ENCODE measurements at regions not wholly inside any gene's neighbourhood (a gene's known extent, or its start where the extent isn't known, plus 50 kb on each side); places are given as distances from the start of the nearest gene placed in this dataset.

DNA sequence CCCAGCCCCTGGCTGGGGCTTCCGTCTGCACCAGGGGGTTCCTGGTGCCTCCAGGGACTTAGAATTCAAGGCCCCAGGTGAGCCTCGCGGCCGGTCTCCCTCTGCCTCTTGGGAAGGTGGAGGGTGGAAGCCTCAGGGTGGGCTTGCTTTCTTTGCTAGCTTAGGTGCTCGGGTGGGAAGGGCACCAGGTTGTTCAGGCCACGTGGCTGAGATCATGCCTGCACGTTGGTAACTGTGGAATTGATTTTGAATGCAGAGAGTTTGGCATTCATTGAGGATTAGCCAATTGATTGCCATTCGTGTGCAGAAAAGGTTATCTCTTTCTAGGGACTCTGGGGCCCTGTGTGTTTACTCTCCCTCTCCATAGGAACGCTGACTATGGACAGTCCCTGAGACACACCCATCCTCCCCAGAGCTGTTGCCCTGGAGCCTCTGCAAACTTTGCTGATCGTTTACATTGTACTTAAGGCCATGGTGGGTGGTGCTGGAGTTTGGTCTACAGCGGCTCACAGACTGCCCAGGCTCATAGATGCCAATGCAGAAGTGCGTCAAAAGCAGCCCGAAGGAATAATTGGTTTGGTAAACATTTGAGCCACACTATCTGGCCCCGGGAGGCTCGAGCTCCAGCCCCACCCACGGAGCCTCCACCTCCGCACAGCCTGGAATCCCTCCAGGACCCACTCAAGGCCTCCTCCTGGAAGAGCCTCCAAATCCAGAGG lies 1457.7 kb downstream of the BRD1 start:
- no peak for DNase-seq (ENCODE audit: low read depth)

DNA sequence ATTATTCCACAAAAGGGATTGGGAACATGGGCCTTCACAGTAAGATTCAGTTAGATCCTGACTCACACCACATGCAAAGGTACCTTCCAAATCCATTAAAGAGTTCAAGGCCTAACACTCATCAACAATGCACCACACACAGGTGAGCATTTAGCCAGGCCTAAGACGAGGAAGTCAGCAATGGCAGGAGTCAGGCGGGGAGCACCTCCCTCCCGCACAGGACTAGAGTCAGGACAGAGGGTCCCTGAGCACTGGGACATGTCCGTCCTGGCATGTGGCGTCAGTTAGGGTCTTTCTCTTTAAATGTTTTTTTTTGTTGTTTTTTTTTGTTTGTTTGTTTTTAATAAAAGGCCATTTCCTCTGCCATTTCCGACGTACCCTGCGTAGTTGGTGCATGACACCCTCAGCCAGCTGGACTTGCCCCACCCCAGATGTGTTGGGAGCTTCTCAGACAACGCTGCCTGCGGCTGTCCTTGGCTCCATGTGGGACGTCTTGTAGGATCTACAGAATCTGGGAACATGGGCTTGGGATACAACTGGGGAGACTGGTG lies 1458.6 kb downstream of the BRD1 start:
- DNase-seq (ENCODE audit: low read depth), result no peak

DNA sequence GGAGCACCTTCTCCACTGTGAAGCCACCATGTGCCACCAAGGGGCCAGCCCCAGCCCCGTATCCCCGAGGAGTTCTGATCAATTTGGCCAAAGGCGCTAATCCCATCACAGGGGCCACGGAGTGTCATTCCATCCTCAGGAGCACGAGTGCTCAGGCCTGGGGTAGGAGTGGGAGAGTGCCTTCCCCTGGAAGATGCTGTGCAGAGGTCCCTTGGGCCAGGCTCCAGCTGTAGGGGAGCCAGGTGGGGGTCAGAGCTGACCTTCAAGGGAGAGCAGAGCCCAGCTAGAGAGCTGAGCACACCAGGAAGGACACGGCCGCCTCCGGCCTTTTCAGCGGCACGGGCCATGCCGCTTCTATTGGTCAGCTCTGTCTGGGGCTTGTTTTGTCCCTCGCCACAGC lies 1459.9 kb downstream of the BRD1 start:
- DNase-seq (ENCODE audit: low read depth), result no peak

DNA sequence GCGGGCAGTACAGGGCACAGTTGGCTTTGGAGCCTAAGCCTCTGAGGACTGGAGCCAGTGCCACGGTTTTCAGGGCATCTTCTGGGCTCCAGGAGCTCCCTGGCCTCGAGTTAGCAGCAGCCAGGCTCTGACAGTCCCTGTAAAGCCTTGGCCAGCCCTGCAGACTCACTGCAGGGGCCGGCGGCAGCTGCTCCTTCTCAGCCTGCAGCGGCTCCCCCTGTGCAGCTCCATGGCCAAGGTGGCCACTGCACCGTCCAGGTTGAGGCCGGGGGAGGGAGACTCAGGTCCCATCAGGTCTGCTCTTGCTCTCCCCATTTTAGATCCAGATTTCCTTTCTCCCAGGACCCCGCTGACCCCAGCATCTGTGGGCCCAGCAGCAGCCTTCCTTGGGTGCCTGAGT lies 1461.1 kb downstream of the BRD1 start:
- no peak for DNase-seq (ENCODE audit: low read depth)

DNA sequence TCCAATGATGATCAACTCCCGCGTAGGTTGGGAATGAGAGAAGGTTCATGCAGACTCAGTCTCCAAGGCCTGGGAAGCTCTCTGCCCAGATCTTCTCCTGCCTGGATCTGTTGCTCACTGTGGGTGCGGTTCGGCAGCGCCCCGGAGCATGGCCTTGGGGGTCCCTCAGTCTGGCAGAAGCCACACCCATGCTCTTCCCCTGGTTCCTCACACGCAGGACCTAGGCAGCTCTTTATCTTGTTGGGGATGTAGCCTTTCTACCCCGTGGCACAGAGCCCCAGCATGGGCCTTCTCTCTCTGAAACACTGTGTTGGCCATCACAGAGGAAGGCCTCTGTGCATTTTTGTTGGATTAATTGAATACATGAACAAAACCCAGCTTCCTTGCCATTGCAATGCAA lies 1461.6 kb downstream of the BRD1 start:
- no peak for DNase-seq (ENCODE audit: low read depth)

DNA sequence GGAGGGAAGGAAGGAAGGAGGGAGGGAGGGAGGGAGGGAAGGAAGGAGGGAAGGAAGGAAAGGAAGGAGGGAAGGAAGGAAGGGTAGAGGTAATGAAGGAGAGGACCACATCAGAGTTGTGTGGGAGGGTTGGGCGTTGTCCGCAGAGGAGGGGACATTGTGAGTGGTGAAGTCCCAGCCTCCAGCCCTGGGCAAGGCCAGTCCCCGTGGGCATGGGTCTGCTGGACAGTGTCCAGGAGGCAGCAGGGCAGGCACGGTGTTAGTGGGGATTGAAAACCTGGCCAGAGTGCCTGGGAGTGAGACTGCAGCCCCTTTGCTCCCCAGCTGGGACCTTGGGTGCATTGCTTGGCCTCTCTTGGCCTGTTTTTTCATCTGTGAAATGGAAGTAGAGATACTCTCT lies 1462.3 kb downstream of the BRD1 start:
- no peak for DNase-seq (ENCODE audit: low read depth)

DNA sequence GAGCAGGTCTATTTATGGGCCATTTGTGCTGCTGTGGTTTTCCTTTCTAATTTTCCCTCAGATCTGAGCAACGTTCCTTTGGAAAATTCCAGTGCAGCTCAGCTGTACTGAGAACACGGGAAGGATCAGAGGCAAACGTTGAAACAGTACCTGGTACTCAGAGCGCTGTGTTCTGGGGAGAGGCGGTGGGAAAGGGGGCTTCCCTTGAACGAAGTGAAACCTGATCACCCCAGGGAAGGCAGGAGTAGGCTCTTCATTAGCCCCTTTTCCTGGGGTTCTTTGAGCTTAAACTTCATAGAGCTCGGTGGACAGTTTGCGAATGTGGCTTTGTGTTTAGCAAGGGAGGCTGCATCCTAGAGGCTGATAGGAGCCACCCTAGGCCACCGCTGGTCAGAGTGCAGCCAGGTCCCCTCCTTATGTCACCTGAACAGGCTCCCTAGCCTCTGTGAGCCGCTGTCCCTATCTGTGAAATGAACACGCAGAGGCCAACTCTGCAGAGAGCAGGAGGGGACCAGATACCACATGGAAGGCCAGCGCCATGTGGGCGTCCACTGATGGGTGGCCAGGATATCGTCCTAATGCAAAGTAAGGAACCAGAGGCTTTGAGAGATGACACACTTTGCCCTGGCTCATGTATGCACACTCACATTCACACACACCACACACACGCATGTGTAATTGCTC lies 1464.8 kb downstream of the BRD1 start:
- no peak for DNase-seq (ENCODE audit: low read depth)

DNA sequence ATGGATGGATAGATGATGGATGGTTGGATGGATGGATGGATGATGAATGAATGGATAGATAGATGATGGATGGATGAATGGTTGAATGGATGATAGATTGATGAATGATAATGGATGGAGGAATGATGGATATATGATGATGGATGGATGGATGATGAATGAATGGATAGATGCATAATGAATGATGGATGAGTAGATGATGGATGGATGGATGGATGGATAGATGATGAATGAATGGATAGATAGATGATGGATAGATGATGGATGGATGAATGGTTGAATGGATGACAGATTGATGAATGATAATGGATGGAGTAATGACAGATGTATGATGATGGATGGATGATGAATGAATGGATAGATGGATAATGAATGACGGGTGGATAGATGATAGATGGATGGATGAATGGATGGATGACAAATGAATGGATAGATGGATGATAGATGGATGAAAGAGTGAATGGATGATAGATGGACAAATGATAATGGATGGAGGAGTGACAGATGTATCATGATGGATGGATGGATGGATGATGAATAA lies 1466.5 kb downstream of the BRD1 start:
- no peak for DNase-seq (ENCODE audit: low read depth)

DNA sequence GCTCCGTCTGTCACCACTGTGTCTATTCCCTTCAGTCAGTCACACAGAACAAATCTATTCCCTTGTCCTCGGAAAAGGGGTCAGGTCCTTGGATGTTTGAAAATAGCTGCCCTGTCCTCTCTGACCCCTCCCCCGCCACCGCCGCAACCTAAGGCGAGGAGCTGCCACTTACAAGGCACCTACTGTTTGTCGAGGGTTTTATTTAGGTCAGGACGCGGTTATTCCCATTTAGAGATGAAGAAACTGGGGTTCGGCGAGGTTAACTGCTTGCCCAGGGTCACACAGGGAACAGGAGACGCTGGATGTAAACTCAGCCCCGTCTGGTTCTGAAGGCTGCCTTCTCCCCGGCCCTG lies 1468.1 kb downstream of the BRD1 start:
- DNase-seq (ENCODE audit: low read depth), result no peak

DNA sequence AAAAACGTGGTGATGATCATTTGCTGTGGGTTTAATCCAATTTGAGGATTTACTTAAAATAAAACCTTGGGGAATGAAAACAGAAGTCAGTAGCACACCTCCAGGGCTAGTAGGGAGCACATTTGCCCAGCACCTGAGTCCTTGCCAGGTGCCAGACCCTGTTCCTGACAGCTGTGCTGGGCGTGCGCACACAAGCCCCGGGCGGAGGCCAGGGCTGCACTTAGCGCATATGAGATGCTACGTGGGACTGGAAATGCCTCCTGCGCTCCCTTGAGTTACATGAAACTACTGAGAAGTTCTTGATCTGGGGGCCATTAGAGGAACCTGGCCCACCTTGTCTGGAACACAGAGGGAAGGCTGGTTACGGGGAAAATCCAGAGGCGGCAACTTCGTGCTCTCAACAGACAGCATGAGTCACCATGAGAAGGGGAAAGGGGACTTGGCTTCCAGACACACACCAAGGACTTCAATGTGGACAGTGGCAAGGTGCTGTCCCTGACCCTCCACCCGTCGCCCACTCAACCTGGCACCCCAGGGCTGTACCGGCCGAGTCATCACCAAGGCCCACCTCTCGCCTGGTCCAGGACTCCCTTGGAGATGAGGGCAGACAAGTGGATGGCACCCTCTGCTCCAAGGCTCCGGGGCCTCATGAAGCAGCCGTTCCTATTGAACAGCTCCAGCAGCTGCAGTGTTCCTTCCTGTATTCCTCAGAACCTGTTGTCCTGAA lies 1468.6 kb downstream of the BRD1 start:
- DNase-seq (ENCODE audit: low read depth), result no peak

DNA sequence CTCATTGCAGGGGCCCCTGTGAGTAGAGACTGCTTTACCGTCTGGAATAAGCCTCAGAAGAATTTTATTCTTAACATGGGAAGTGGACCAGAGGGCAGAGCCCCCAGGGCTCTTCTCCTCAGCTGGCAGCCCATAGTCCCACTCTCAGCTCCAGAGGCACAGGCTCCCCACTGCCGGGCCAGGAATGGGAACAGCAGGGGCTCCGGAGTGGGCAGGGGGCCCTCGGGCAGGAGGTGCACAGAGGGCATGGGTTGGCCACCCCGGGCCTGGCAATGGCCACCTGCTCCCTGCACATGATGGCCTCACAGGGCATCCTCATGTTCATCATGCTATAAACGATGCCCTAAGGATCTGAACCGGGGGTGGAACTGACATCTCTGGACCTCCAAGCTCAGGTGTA lies 1469.7 kb downstream of the BRD1 start:
- DNase-seq (ENCODE audit: low read depth), result no peak

DNA sequence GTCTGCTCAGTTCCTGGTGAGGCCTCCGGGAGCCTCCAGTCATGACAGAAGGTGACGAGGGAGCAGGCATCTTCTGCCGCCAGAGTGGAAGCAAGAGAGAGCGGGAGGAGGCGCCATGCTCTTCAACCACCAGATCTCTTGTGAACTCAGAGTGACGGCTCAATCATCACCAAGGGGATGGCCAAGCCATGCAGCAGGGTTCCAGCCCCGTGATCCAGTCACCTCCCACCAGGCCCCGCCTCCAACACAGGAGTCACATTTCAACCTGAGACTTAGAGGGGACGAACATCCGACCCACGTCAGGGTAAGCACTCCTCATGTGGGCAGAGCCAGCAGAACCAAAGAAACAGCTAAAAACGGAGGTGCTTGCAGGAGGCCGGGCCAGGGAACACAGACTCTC lies 1470.5 kb downstream of the BRD1 start:
- DNase-seq (ENCODE audit: low read depth), result no peak

DNA sequence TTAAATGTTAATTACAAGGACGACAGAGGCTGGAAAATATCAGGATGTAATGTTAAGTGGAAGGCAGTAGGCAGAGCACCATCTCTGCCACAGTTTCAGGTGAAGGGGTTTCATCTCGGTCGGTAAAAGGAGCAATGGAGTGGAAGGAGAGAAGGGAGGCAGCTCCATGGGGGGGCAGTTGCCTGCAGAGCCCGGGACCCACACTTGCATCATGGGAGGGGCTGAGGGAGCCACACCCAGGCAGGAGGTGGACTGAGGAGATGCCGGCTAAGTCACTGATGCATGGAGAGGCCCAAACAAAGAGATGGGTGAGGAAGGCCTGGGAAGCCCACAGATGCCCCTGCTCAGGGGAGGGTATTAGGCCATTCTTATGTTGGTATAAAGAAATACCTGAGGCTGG lies 1470.9 kb downstream of the BRD1 start:
- no peak for DNase-seq (ENCODE audit: low read depth)

DNA sequence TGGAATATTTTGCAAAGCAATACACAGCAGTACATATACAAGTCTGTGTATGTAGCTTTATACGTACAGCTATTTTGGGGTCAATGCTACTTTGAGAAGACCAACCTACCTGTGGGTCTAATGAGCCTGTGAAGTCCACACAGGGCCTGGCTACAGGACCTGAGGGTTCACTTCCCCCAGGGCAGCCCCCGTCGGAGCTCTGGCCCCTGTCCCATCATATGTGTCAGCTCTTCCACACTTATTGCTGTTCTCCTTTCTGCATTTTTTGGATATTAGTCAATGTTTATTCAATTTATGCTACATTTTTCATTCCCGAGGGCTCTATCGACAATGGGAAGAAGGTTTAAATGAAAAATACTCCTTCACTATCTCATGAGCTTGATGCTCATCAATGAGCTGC lies 1473.6 kb downstream of the BRD1 start:
- no peak for DNase-seq (ENCODE audit: low read depth)

DNA sequence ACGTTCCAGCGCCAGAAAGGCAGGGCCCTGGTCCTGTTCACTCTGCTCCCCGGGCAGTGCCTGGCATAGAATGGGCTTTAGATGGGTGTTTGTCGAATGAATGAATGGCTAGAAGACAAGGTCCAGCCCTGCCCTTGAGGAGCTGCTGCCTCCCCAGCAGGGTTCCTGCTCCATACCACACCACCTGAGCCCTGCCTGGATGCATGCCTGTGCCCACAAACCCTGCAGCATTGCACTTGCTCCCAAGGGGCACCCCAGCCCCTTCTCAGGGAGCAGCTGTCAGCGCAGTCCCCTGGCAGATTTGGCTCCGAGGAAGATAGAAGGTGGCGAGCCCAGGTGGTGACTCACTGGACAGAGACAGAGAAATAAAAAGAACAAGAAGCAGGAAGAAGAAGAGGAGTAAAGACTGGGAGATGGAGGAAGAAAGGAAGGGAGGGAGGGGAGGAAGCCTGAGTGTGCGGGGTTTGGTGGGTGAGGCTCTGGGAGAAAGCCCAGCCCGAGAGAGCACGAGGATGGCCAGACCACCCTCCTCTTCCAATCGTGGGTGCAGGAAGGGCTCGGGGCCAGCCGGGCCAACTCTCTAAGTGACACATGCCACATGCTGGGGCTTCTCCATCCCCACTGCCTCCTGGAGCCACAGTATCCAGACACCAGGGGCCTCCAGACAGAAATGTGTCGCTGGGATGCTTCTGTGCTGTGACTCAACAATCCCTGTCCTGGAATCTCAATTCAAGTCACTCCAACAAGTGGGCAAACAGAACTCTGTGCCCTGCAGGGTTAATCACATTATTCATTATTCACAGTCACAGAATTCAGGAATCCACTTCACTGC lies 1474.3 kb downstream of the BRD1 start:
- DNase-seq (ENCODE audit: low read depth), result no peak

DNA sequence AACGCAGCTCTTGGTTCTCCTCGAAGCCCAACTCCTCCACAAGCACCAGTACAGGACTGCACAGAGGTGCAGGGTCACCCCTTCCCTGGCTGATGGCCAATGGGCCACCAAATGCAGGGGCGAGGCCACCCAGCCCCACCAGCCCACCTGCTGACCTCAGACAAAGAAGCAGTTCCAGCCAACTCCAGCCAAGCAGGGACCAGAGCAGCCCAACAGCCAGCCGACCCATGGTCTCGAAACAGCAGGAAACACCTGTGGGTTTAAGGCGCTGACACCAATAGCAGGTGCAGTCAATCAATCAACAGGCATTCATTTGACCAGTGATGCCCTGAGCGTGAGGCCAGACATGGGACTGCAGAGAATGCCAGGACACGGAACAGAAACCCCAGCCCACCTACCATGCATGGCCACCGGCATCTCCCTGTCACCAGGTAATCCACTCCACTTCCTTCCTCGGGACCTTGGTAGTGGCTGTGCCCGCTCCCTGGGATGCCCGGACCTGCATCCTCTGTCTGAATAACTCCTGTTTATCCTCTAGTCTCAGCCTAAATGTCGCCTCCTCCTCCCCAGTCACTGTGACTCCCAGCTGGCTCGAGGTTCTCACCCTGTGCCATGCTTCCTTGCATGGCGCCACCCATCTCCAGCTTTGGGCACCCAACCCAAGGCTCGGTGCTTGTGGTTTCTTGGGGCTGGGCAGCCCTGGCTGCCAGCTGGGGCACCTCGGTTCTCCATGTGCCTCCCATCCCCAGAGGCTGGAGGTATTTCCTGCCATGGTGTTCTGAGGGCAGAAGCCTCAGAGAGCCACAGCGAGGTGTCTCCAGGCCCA lies 1475.4 kb downstream of the BRD1 start:
- DNase-seq (ENCODE audit: low read depth), result no peak

DNA sequence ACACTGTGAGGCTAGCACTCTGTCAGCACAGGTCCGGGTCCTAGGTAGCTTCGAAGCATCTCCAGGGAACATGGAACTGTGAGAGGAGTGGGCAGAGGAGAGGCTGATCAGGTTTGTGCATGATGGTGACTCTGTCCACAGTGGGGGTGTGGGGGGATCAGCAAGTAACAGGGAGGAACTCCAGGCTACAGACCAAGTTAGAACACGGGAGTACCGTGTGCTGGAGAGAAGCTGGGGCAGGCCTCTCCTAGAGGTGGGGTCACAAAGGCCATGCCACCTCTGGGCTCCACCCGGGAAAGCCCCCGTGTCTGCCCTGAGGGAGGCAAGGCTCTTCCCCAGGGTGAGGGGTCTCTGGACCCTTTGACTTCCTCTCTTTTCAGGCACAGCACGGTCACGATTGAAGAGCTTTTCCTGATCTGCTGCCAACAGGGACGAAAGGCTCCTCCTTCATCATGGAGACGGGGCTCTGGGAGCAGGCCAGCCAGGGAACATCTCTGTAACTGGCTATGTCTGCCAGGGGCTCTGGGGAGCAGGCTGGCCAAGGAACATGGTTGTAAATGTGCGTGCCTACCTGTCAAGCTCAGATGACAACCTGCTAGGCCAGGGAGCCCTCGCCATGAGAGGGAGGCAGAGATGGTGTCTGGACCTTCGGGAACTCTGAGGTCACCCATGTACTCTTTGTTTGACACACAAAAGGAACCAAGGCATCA lies 1476.1 kb downstream of the BRD1 start:
- no peak for DNase-seq (ENCODE audit: low read depth)

DNA sequence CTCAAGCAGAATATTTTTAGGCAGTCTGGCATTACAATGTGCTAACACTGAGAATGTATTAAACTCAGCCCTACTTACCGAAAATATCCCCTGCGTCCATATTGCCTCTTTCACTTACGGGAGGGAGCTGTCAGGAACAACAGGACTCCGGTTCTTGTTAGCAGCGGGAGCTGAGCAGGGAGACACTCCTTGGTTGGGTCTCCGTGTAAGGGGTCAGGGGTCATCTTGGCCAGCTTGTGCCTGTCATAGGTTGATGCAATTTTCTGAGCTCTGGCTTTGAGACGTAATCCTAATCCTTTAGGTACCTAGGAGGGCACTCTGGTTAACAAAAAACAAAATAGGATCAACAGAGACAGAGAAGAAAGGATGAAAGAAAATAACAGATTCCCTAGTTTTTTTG lies 1477.2 kb downstream of the BRD1 start:
- no peak for DNase-seq (ENCODE audit: low read depth)

DNA sequence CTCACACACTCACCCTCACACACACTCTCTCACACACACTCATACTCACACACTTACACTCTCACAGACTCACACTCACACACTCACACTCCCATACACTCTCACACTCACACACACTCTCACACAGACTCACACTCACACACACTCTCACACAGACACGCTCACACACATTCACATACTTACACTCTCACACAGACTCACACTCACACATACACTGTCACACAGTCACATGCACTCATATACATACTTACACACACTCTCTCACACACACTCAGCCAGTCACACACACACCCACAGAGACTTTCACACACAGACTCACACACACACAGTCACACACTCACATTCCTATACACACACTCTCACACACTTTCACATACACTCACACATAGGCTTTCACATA lies 1478.8 kb downstream of the BRD1 start:
- DNase-seq (ENCODE audit: low read depth), result no peak

DNA sequence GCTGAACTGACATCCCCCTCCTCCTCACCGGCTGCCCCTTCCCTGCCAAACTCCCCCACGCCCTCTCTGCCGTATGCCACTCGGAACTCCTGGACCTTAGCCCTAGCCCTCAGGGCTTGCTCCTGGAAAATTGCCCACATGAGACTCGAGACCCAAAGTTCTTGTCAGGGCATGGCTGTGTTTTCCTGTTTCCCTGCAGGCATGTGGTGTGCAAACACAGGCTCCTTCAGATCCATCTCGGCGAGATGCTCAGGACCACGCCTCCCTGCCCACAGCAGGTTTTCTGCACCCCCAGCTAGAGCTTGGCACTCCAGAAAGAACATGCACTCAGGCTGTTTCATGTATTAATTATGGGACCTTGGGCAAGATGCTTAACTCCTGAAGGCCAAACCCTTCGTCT lies 1480.4 kb downstream of the BRD1 start:
- no peak for DNase-seq (ENCODE audit: low read depth)
